ENCODE measurements at regions not wholly inside any gene's neighbourhood (a gene's known extent, or its start where the extent isn't known, plus 50 kb on each side); places are given as distances from the start of the nearest gene placed in this dataset.
"Not testable (repeated sequence)": the region's sequence is repeated elsewhere in the genome, so short reads cannot be mapped to it uniquely, and the experiment has no call there.

GRCh38 chr5:39698838-39699560, 274.2 kb upstream of the DAB2 start:
- no peak overlapping the region for H3K4me3 ChIP-seq
- no peaks in the 10 kb centered on the region for H3K4me1 ChIP-seq
- no peaks in the 10 kb centered on the region for H4K20me1 ChIP-seq
- H3K9ac ChIP-seq = no peak overlapping the region
- no peaks in the 10 kb centered on the region for H3K36me3 ChIP-seq
- no peak overlapping the region for H3K27ac ChIP-seq
- H3K4me2 ChIP-seq = no peak overlapping the region
- no peaks in the 10 kb centered on the region for H3K9me3 ChIP-seq (replicated peaks in 1 of 11)
- TF ChIP-seq Cebpa-rat (IDR thresholded peaks at IDR 0.05) = no peak
- H3K27me3 ChIP-seq = no peaks in the 10 kb centered on the region

DNA sequence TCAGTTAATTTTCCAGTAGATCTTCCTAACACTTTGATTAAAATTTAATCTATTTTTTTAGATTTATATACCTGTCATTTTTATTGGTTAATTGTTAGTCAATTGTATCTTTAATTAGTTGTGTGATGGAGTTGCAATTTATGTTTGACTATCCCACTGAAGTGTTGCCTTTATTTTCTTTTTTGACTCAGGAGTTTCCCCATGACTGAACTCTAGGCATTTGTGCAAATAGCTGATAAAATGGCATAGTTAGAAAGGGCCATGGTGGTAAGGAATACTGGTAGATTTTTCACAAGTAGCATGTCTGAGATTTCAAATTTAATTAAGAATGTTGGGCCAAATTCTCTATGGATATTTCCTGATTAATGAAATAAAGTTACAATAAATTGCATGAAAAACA, 273.1 kb upstream of the DAB2 start:
- Histone ChIP-seq H3K36me3 (no peaks in the 10 kb centered on the region), H3K9me3 (replicated peaks in 1 of 11) (no peaks in the 10 kb centered on the region), H4K20me1 (no peaks in the 10 kb centered on the region), H3K4me3 (no peak overlapping the region), H3K9ac (no peak overlapping the region), H3K27ac (no peak overlapping the region), H3K4me1 (no peaks in the 10 kb centered on the region), H3K27me3 (no peaks in the 10 kb centered on the region), H3K4me2 (no peak overlapping the region)
- no peak for TF ChIP-seq Cebpa-rat (IDR thresholded peaks at IDR 0.05)

GRCh38 chr5:39696672-39697398, 272.1 kb upstream of the DAB2 start:
- no peak overlapping the region for H3K27ac ChIP-seq
- no peaks in the 10 kb centered on the region for H3K27me3 ChIP-seq
- no peak overlapping the region for H3K4me2 ChIP-seq
- no peak for TF ChIP-seq Cebpa-rat (IDR thresholded peaks at IDR 0.05)
- H3K36me3 ChIP-seq = no peaks in the 10 kb centered on the region
- H3K9ac ChIP-seq = no peak overlapping the region
- no peaks in the 10 kb centered on the region for H3K9me3 ChIP-seq (replicated peaks in 1 of 11)
- H3K4me3 ChIP-seq = no peak overlapping the region
- H3K4me1 ChIP-seq = no peaks in the 10 kb centered on the region
- H4K20me1 ChIP-seq = no peaks in the 10 kb centered on the region

- no peak overlapping the region for H3K4me3 ChIP-seq
- no peak overlapping the region for H3K27ac ChIP-seq
- TF ChIP-seq Cebpa-rat (IDR thresholded peaks at IDR 0.05) = no peak
- H3K4me1 ChIP-seq = no peaks in the 10 kb centered on the region
- H3K9ac ChIP-seq = no peak overlapping the region
- no peaks in the 10 kb centered on the region for H3K27me3 ChIP-seq
- H4K20me1 ChIP-seq = no peaks in the 10 kb centered on the region
- H3K36me3 ChIP-seq = no peaks in the 10 kb centered on the region
- H3K4me2 ChIP-seq = no peak overlapping the region
- H3K9me3 ChIP-seq (replicated peaks in 1 of 11) = peaks cover 8 to 10% (median 9%) of the 10 kb centered on the region in 11 experiments; a peak in 20 of 22 replicates
Measured at GRCh38 chr5:39691993-39692392, 267.2 kb upstream of the DAB2 start.

- Histone ChIP-seq H3K9ac (no peak overlapping the region), H4K20me1 (no peaks in the 10 kb centered on the region), H3K27ac (no peak overlapping the region), H3K36me3 (no peaks in the 10 kb centered on the region), H3K4me3 (no peak overlapping the region), H3K4me2 (no peak overlapping the region), H3K9me3 (replicated peaks in 1 of 11) (peaks cover 8 to 10% (median 9%) of the 10 kb centered on the region in 11 experiments; a peak in 20 of 22 replicates), H3K4me1 (no peaks in the 10 kb centered on the region), H3K27me3 (no peaks in the 10 kb centered on the region)
- no peak for TF ChIP-seq Cebpa-rat (IDR thresholded peaks at IDR 0.05)
Measured at GRCh38 chr5:39691136-39691535, 266.4 kb upstream of the DAB2 start.

- no peak for TF ChIP-seq Cebpa-rat (IDR thresholded peaks at IDR 0.05)
- H3K4me2 ChIP-seq = no peak overlapping the region
Measured at GRCh38 chr5:39689919-39690318, 265.1 kb upstream of the DAB2 start.

GRCh38 chr5:39687924-39688323, 263.1 kb upstream of the DAB2 start:
- H3K36me3 ChIP-seq, H3K9ac ChIP-seq, H3K4me2 ChIP-seq, H4K20me1 ChIP-seq, H3K4me1 ChIP-seq, H3K27me3 ChIP-seq, H3K27ac ChIP-seq, H3K4me3 ChIP-seq: not testable (repeated sequence)
- peaks cover 8 to 10% (median 9%) of the 10 kb centered on the region in 11 experiments; a peak in 20 of 22 replicates for H3K9me3 ChIP-seq (replicated peaks in 1 of 11)

More at GRCh38 chr5:39689919-39690318, 265.1 kb upstream of the DAB2 start:
- no peaks in the 10 kb centered on the region for H3K36me3 ChIP-seq
- H3K27ac ChIP-seq = no peak overlapping the region
- no peaks in the 10 kb centered on the region for H4K20me1 ChIP-seq
- H3K9ac ChIP-seq = no peak overlapping the region
- H3K27me3 ChIP-seq = no peaks in the 10 kb centered on the region
- no peaks in the 10 kb centered on the region for H3K4me1 ChIP-seq
- no peak overlapping the region for H3K4me3 ChIP-seq
- peaks cover 8 to 10% (median 9%) of the 10 kb centered on the region in 11 experiments; a peak in 20 of 22 replicates for H3K9me3 ChIP-seq (replicated peaks in 1 of 11)

- Histone ChIP-seq H4K20me1 (no peaks in the 10 kb centered on the region), H3K4me1 (no peaks in the 10 kb centered on the region), H3K27me3 (no peaks in the 10 kb centered on the region), H3K4me3 (no peak overlapping the region), H3K36me3 (no peaks in the 10 kb centered on the region), H3K4me2 (no peak overlapping the region), H3K9ac (no peak overlapping the region), H3K27ac (no peak overlapping the region), H3K9me3 (replicated peaks in 1 of 11) (peaks cover 0 to 5% (median 0%) of the 10 kb centered on the region in 11 experiments; a peak in 1 of 22 replicates)
- TF ChIP-seq Cebpa-rat (IDR thresholded peaks at IDR 0.05) = no peak
Measured at GRCh38 chr5:39680213-39680612, 255.4 kb upstream of the DAB2 start.

DNA sequence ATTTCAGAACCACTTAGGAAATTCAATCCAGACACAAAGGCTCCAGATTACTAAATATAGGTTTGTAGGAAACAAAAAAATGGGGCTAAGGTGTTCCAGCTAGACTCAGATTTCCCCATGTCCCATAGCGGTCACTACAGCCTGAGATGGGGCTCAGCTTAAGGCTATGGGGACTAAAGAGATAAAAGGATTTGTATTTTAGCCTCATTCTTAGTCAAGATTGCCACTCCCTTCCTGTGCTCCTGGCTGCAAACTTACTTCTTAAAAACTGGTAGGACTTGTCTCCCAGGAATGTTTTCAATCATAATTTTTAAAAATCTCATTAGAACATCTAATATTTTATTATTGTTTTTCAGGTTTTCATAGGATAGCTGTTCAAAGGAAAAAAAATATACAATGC, 253.8 kb upstream of the DAB2 start:
- Histone ChIP-seq H3K9me3 (replicated peaks in 1 of 11) (peaks cover 0 to 5% (median 0%) of the 10 kb centered on the region in 11 experiments; a peak in 1 of 22 replicates), H3K27me3 (no peaks in the 10 kb centered on the region), H4K20me1 (no peaks in the 10 kb centered on the region), H3K4me3 (no peak overlapping the region), H3K4me1 (no peaks in the 10 kb centered on the region), H3K27ac (no peak overlapping the region), H3K36me3 (no peaks in the 10 kb centered on the region), H3K9ac (no peak overlapping the region), H3K4me2 (no peak overlapping the region)
- no peak for TF ChIP-seq Cebpa-rat (IDR thresholded peaks at IDR 0.05)

DNA sequence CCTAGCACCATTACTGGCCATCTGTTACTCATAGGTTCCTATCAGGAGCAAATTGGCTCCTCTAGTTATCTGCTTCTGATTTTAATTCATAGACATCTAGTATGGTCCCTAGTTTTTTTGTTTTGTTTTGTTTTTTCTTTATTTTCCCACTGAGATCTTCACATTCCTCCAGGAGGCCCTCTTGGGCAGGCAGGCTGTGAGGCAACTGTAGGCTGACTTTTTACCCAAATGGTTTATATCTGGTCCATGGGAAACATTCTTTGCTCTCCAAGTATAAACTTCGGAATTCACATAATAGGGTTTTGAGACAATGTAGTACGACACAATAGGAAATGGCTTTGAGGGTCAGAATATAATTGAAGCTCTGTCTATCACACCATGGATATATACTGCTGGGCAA, 250.9 kb upstream of the DAB2 start:
- H4K20me1 ChIP-seq = no peaks in the 10 kb centered on the region
- no peak overlapping the region for H3K27ac ChIP-seq
- no peak overlapping the region for H3K9ac ChIP-seq
- no peak for TF ChIP-seq Cebpa-rat (IDR thresholded peaks at IDR 0.05)
- no peak overlapping the region for H3K4me3 ChIP-seq
- no peaks in the 10 kb centered on the region for H3K27me3 ChIP-seq
- no peaks in the 10 kb centered on the region for H3K36me3 ChIP-seq
- H3K9me3 ChIP-seq (replicated peaks in 1 of 11) = no peaks in the 10 kb centered on the region; a peak in 1 of 22 replicates
- no peaks in the 10 kb centered on the region for H3K4me1 ChIP-seq
- H3K4me2 ChIP-seq = no peak overlapping the region

Data from BLaER1 treated with 17β-estradiol and CSF1 and Interleukin-3, amounts not matched to agents 10 nM and 100 nM (cell line).